Thymus (tissue), 11 donors: ENCODE measurements at regions not wholly inside any gene's neighbourhood (a gene's known extent, or its start where the extent isn't known, plus 50 kb on each side); places are given as distances from the start of the nearest gene placed in this dataset.
"Not testable (repeated sequence)": the region's sequence is repeated elsewhere in the genome, so short reads cannot be mapped to it uniquely, and the experiment has no call there.

ENCODE experiments used
- DNase-seq, 9 donors: peaks; one replicate each; pipeline ENCODE4 v3.0.0-alpha.2; 2013; ENCODE audit warnings: low spot score in 9 of 9, low read depth in 6 of 9, missing footprints in 1 of 9
- H3K27ac ChIP-seq, 2 donors: one replicate each; pipeline ENCODE4 v1.5.1; 2013; ENCODE audit warnings: control low read depth in 1 of 2, low read depth in 1 of 2, low read length in 1 of 2, mild to moderate bottlenecking in 1 of 2, moderate library complexity in 1 of 2
- H3K27me3 ChIP-seq, 2 donors: one replicate each; pipeline ENCODE4 v1.5.1; 2013; ENCODE audit warnings: low read length in 1 of 2; ENCODE audit not compliant: control insufficient read depth in 2 of 2, insufficient read depth in 1 of 2
- H3K36me3 ChIP-seq, 2 donors: one replicate each; pipeline ENCODE4 v1.5.1; 2013; ENCODE audit warnings: low read length in 1 of 2, mild to moderate bottlenecking in 1 of 2, moderate library complexity in 1 of 2; ENCODE audit not compliant: control insufficient read depth in 2 of 2, insufficient read depth in 2 of 2
- H3K4me1 ChIP-seq, 2 donors: one replicate each; pipeline ENCODE4 v1.5.1; 2013; ENCODE audit warnings: low read length in 2 of 2; ENCODE audit not compliant: control insufficient read depth in 2 of 2, insufficient read depth in 2 of 2
- H3K4me3 ChIP-seq, 2 donors: one replicate each; pipeline ENCODE4 v1.5.1; 2013; ENCODE audit warnings: low read length in 2 of 2, control low read depth in 1 of 2, mild to moderate bottlenecking in 1 of 2
- H3K9me3 ChIP-seq, 2 donors: one replicate each; pipeline ENCODE4 v1.5.1; 2013; ENCODE audit warnings: low read length in 1 of 2, mild to moderate bottlenecking in 1 of 2; ENCODE audit not compliant: control insufficient read depth in 2 of 2, insufficient read depth in 1 of 2
- WGBS: extraction: QIAGEN DNeasy Blood & Tissue Kit; methylation state at CpG from one replicate; pipeline ENCODE4 v1.1.7; 2013; 5-methylcytosine and 5-hydroxymethylcytosine counted together
- donor health status: healthy.

DNA sequence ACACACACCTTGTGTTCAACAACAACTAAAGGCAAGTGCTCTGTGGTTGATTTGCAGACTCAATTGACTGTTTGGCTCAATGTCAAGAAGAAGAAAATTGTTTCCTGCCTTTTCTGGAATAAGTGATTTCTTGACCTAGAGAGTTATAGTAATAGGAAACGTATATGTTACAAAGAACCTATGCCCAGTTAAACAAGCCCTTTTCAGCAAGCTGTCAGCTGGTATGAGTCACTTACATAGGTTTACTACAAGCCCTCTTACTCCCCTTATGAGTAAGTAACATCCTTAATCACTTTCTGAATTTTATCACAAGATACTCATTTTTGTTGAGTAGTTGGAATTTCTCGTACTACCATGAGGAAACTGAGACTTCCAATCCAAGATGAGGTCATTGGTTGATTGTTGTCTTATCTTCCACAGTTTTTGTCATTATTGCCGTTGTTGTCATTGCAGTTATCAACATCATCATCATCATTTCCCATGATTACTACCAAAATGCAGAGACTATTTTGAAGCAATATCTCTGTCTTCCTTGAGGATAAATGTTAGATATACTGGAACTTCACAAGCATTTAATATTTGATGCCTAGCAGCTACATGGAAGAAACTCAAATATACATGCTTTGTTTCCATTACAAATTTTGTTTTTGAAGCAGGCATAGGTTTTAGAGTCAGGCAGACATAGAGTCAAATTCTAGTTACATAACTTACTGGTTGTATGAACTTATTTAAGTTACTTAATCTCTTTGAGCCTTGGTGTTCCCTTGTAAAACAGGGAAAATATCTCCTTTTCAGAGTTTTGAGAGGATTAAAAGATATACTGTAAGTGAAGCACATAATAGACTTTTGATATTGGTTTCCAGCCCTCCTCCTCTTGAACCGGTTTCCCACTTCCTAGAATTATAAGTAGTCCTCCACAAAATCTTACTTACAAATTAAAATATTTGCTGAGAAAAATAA, 106.0 kb downstream of the RAP2A start:
- H3K4me3 ChIP-seq = no peak overlapping the region
- H3K27ac ChIP-seq = no peak overlapping the region
- WGBS = 64% methylated on average over 4 of the region's 4 CpGs
- no peaks in the 10 kb centered on the region for H3K9me3 ChIP-seq
- H3K36me3 ChIP-seq = no peaks in the 10 kb centered on the region
- DNase-seq = no peak
- H3K4me1 ChIP-seq = no peaks in the 10 kb centered on the region
- H3K27me3 ChIP-seq = no peaks in the 10 kb centered on the region

DNA sequence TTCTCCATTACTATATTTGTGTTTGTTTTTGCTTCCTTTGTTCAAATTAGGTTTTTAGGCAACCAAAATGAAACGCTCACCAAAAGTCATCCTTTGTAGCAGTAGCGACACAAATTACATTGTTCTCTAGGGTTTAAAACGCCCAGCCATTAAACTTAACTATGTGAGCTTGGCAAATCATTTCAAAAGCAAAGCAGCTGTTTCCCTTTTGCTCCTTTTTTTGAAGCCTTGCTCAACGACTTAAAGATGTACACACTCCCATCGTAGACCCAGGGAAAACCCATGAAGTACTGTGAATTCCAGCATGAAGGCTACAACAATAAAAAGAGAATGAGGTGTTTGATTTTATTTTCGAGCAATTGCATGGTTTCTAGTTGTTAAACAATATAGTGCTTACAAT, 106.7 kb downstream of the RAP2A start:
- no peaks in the 10 kb centered on the region for H3K27me3 ChIP-seq
- DNase-seq = no peak
- WGBS = 55% methylated on average over 6 of the region's 6 CpGs
- no peak overlapping the region for H3K27ac ChIP-seq
- H3K4me1 ChIP-seq = no peaks in the 10 kb centered on the region
- H3K36me3 ChIP-seq = no peaks in the 10 kb centered on the region
- no peak overlapping the region for H3K4me3 ChIP-seq
- no peaks in the 10 kb centered on the region for H3K9me3 ChIP-seq

DNA sequence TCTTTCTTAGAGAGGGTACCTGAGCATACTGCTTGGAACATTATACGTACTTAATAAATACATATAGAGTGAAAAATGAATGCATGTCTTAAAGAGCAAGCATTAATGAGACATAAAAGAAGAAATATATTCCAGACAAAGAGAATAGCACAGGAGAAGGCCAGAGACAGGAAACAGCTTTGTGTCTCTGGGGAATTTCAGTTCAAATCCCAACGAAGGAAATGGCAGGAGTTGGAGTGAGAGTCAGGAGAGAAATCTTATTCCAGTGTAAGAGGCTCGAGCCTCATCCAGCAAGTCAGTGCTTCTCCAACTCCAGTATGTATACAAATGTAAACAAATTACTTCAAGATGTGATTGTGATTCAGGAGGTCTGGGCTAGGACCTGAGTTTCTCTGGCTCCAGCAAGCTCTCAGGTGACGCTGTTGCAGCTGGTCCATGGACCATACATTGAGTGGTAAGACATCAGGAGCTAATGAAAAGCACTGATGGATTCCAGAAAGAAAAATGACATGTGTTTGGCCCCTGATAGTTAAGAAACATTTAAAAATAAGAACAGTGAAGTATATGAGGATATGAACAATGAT, 108.2 kb downstream of the RAP2A start:
- no peak overlapping the region for H3K27ac ChIP-seq
- no peaks in the 10 kb centered on the region for H3K4me1 ChIP-seq
- no peaks in the 10 kb centered on the region for H3K9me3 ChIP-seq
- no peak overlapping the region for H3K4me3 ChIP-seq
- H3K36me3 ChIP-seq = no peaks in the 10 kb centered on the region
- H3K27me3 ChIP-seq = no peaks in the 10 kb centered on the region
- DNase-seq = no peak
- 71% methylated on average over 4 of the region's 4 CpGs for WGBS

DNA sequence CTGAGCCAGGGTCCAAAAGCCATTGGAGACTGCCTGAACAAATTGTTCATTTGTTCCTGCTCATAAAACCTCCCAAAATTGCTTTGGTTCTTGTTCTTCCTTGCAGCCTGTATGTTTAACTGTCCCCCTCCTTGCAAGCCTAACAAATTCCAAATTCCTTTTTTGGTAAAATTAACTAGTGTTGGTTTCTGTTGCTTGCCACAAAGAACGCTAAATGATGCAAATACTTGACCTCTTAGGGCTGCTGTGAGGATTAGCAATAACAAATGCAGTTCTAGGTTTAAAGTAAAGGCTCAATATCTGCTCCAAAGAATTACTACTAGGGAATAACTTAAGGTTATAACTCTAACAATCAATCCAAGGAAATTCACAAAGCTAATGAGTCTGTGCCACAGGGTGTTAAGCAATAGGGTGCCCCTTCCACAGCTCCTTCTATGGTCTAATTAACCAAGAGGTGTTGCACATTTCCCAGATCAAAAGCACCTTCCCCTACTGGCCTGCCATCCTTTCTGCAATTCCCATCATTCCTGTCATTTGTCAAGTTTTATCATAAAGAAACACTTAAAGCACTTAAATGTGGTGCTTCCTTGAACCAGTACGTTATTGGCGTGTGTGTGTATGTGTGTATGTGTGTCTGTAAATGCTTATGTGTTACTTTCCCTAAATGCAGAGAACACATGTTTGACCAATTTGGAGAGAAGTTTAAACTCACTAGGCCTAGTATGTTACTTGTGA, 110.2 kb downstream of the RAP2A start:
- Histone ChIP-seq H3K27ac (no peak overlapping the region), H3K36me3 (no peaks in the 10 kb centered on the region), H3K9me3 (no peaks in the 10 kb centered on the region), H3K4me1 (no peaks in the 10 kb centered on the region), H3K27me3 (no peaks in the 10 kb centered on the region), H3K4me3 (no peak overlapping the region)
- DNase-seq = no peak
- 93% methylated on average over 3 of the region's 3 CpGs for WGBS

DNA sequence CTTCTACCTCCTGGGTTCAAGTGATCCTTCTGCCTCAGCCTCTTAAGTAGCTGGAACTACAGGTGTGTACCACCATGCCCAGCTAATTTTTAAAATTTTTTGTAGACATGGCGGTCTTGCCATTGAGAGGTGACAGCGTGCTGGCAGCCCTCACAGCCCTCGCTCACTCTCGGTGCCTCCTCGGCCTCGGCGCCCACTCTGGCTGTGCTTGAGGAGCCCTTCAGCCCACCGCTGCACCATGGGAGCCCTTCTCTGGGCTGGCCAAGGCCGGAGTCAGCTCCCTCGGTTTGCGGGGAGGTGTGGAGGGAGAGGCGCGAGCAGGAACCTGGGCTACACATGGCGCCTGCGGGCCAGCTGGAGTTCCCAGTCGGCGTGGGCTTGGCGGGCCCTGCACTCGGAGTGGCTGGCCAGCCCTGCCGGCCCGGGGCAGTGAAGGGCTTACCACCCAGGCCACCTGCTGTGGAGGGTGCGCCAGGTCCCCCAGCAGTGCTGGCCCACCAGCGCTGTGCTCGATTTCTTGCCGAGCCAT, 111.1 kb downstream of the RAP2A start:
- WGBS = 93% methylated on average over 25 of the region's 25 CpGs
- not testable (repeated sequence) for DNase-seq

DNA sequence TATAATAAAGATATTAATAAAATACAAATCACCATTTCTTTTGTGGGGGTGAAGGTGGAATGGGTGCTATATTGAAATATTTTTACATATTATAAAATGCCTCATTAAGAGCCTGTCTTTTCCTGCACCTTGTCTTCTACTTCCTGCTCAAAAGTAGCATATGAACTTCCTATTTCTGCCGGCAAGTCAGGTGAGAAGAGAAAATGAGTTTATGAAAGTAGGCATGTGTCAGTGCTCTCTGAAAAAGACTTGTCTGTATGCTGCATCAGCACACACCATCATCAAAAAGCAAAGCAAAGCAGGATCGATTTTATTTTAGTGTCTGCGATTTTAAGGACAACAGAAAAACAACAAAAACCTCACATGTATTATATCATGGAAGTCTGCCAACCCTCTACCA, 114.2 kb downstream of the RAP2A start:
- Histone ChIP-seq H3K4me1 (no peaks in the 10 kb centered on the region), H3K9me3 (no peaks in the 10 kb centered on the region), H3K27ac (no peak overlapping the region), H3K27me3 (no peaks in the 10 kb centered on the region), H3K4me3 (no peak overlapping the region), H3K36me3 (no peaks in the 10 kb centered on the region)
- 51% methylated on average over 3 of the region's 3 CpGs for WGBS
- DNase-seq = no peak

More for the DNA sequence above, 111.1 kb downstream of the RAP2A start:
- H3K4me3 ChIP-seq, H3K9me3 ChIP-seq, H3K27ac ChIP-seq, H3K27me3 ChIP-seq, H3K4me1 ChIP-seq, H3K36me3 ChIP-seq: not testable (repeated sequence)

DNA sequence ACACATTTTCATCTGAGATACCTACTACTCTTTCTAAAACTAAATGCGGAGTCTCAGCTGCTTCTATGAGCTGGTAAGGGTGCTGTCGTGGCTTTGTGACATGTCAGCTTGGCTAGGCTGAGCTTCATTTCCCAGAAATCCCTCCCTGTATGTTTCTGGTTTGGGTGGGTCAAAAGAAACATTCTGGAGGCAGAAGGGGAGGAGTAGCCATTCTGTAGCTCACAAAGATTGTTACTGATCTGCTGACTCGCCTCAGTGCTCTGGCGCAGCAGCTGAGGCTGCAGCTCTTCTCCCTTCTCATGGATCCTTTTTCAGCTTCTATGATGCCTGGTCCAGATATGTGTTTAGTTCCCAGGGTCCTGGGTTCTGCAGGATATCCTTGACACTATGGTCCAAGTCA, 114.7 kb downstream of the RAP2A start:
- 90% methylated on average over 4 of the region's 4 CpGs for WGBS
- no peak for DNase-seq
- no peaks in the 10 kb centered on the region for H3K36me3 ChIP-seq
- H3K27ac ChIP-seq = no peak overlapping the region
- H3K4me1 ChIP-seq = no peaks in the 10 kb centered on the region
- H3K9me3 ChIP-seq = no peaks in the 10 kb centered on the region
- H3K27me3 ChIP-seq = no peaks in the 10 kb centered on the region
- no peak overlapping the region for H3K4me3 ChIP-seq

DNA sequence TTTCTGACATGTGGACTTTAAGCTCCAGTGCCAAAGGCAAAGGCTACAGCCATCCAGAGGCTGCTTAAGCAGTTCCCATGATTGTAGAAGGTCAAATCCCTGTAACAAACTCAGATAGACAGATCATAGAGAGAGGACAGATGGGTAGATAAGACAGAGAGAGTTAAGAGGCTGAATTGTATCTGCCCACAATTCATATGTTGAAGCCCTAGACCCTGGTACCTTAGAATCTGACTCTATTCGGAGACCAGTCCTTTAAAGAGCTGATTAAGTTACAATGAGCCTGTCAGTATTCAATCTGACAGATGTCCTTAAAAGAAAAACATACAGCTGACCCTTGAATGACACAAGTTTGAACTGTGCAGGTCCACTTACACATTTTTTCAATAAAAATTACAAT, 115.2 kb downstream of the RAP2A start:
- H3K27me3 ChIP-seq = no peaks in the 10 kb centered on the region
- H3K9me3 ChIP-seq = no peaks in the 10 kb centered on the region
- no peak for DNase-seq
- H3K36me3 ChIP-seq = no peaks in the 10 kb centered on the region
- H3K4me3 ChIP-seq = no peak overlapping the region
- no peaks in the 10 kb centered on the region for H3K4me1 ChIP-seq
- WGBS = 89% methylated on average over 1 of the region's 1 CpG
- H3K27ac ChIP-seq = no peak overlapping the region

DNA sequence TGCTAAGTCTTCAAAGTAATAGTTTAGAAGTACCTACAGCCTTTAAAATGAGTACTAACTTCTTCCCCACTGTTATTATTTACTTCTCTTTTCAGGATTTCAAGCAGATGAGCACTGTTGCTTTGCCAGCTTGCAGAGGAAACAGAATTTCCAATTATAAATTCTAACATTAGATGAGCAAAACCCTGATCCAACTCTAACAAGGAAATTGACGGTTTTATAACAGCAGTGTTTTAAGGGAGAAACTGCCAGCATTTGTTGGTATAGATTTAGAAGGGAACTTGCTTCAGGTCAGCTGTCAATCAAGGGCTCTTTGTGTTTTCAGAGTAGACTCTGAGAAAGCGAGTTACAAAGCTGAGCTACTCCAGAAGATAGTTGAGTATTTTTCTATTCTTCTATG, 120.5 kb downstream of the RAP2A start:
- H3K27me3 ChIP-seq = no peaks in the 10 kb centered on the region
- no peaks in the 10 kb centered on the region for H3K9me3 ChIP-seq
- H3K4me3 ChIP-seq = no peak overlapping the region
- H3K27ac ChIP-seq = no peak overlapping the region
- WGBS = 93% methylated on average over 2 of the region's 2 CpGs
- no peak for DNase-seq
- H3K36me3 ChIP-seq = no peaks in the 10 kb centered on the region
- H3K4me1 ChIP-seq = no peaks in the 10 kb centered on the region
